Stomach (tissue), 8 donors: ENCODE measurements at regions not wholly inside any gene's neighbourhood (a gene's known extent, or its start where the extent isn't known, plus 50 kb on each side); places are given as distances from the start of the nearest gene placed in this dataset.

Source experiments
- DNase-seq, 2 donors: peaks; one replicate each; pipeline versions ENCODE4 v3.0.0 to v3.0.0-alpha.2; 2013 to 2019
- H3K27ac ChIP-seq, 5 donors: fragments of 200-600 bp in 4 of 5; sonication (generic) in 4 of 5; one replicate each; pipeline ENCODE4 v1.5.1; 2013 to 2019; ENCODE audit warnings: mild to moderate bottlenecking in 1 of 5, moderate library complexity in 1 of 5
- H3K27me3 ChIP-seq, 3 donors: fragments of 200-600 bp; sonication (generic); one replicate each; pipeline ENCODE4 v1.5.1; 2017 to 2019; ENCODE audit warnings: mixed run types in 1 of 3
- H3K36me3 ChIP-seq, 4 donors: fragments of 200-600 bp; sonication (generic); 1 replicate in 3 of 4; 2 replicates in 1 of 4; pipeline ENCODE4 v1.5.1; 2016 to 2019
- H3K4me1 ChIP-seq, 4 donors: fragments of 200-600 bp; sonication (generic); one replicate each; pipeline ENCODE4 v1.5.1; 2016 to 2019
- H3K4me3 ChIP-seq, 4 donors: fragments of 200-600 bp; sonication (generic) in 3 of 4; one replicate each; pipeline ENCODE4 v1.5.1; 2016 to 2019; ENCODE audit warnings: mild to moderate bottlenecking in 1 of 4
- H3K9me3 ChIP-seq, 4 donors: fragments of 200-600 bp; sonication (generic); one replicate each; pipeline ENCODE4 v1.5.1; 2016 to 2019
- EP300 ChIP-seq: sonication (generic); formaldehyde crosslinking; IDR thresholded peaks from one replicate; pipeline ENCODE4 v1.6.1; 2017; ENCODE audit warnings: antibody characterized with exemption
- POLR2A ChIP-seq, 4 donors: fragments of 450-650 bp; IDR thresholded peaks; one replicate each; pipeline ENCODE4 v1.6.1; 2016; ENCODE audit warnings: antibody characterized with exemption in 4 of 4, control low read depth in 2 of 4, mild to moderate bottlenecking in 1 of 4, moderate library complexity in 1 of 4
- POLR2AphosphoS5 ChIP-seq, 3 donors: sonication (generic); formaldehyde crosslinking; IDR thresholded peaks; one replicate each; pipeline ENCODE4 v1.6.1; 2016; ENCODE audit warnings: antibody characterized with exemption in 3 of 3
- WGBS, 5 donors: extraction: QIAGEN DNeasy Blood & Tissue Kit in 3 of 5; methylation state at CpG; one replicate each; pipeline versions ENCODE4 v1.1.5 to v1.1.7; 2013 to 2018; 5-methylcytosine and 5-hydroxymethylcytosine counted together
- intact Hi-C: fragments of 100-400 bp; cut with DNase I; formaldehyde crosslinking; loops from one replicate; pipeline ENCODE4 v1.15.1; 2023; ENCODE audit warnings: low total_unique reads
- TF ChIP-seq, protein P1 (sequence below), 7 experiments: fragments of 450-650 bp in 4 of 7; fragments of 200-600 bp in 3 of 7; sonication (generic) in 3 of 7; IDR thresholded peaks; one replicate each; pipeline ENCODE4 v1.5.1; 2016 to 2019; ENCODE audit warnings: antibody characterized with exemption in 7 of 7, control low read depth in 2 of 7, mild to moderate bottlenecking in 1 of 7
- donor health status: healthy with polysubstance abuse.
- donor health status: Bipolar disorder and iron deficiency.
- donor health status: healthy.

DNA sequence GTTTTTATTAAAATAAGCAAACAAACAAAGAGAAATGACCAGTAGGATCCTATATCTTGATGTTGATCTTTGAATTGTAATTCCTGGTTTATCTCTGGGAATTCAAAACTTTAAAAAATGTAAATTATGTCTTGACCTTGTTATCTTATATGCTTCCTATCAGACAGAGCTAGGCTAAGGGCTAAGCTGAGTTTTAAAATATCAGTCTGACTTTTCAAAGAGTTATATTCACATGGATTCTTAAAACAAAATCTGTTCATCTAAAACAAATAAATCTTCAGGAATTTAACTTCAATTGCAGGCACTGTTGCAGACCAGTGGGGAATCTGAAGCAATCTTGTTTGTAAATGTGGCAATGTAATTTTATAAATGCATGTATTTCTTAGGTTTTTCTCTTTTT, 1144.1 kb downstream of the LRFN5 start:
- H3K4me1 ChIP-seq: no peaks in the 10 kb centered on the region
- no peaks in the 10 kb centered on the region for H3K27me3 ChIP-seq
- TF ChIP-seq, protein P1, sequence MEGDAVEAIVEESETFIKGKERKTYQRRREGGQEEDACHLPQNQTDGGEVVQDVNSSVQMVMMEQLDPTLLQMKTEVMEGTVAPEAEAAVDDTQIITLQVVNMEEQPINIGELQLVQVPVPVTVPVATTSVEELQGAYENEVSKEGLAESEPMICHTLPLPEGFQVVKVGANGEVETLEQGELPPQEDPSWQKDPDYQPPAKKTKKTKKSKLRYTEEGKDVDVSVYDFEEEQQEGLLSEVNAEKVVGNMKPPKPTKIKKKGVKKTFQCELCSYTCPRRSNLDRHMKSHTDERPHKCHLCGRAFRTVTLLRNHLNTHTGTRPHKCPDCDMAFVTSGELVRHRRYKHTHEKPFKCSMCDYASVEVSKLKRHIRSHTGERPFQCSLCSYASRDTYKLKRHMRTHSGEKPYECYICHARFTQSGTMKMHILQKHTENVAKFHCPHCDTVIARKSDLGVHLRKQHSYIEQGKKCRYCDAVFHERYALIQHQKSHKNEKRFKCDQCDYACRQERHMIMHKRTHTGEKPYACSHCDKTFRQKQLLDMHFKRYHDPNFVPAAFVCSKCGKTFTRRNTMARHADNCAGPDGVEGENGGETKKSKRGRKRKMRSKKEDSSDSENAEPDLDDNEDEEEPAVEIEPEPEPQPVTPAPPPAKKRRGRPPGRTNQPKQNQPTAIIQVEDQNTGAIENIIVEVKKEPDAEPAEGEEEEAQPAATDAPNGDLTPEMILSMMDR (IDR thresholded peaks at IDR 0.05): no peak
- TF ChIP-seq POLR2AphosphoS5 (IDR thresholded peaks at IDR 0.05): no peak
- no peak for TF ChIP-seq POLR2A (IDR thresholded peaks at IDR 0.05)
- TF ChIP-seq EP300: no peak
- intact Hi-C loops: no loop called here
- H3K9me3 ChIP-seq: no peaks in the 10 kb centered on the region
- H3K36me3 ChIP-seq: no peaks in the 10 kb centered on the region
- H3K4me3 ChIP-seq: no peak overlapping the region
- no peak for DNase-seq
- H3K27ac ChIP-seq: no peak overlapping the region

DNA sequence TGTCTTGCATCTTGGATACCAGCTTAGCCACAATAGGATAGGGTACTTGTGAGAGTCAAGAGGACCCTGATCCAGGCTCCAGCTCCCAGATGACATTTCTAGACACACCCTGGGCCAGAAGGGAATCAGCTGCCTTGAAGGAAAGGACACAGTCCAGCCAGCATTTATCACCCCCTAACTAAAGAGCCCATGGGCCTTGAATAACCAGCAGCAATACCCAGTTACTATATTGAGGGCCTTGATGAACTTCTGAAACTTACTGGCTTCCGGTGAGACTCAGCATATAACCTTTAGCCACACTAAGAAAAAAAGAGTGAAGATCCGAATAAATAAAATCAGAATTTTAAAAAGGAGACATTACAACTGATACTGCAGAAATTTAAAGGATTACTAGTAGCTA, 1135.4 kb downstream of the LRFN5 start:
- no peak overlapping the region for H3K27ac ChIP-seq
- TF ChIP-seq EP300 (no peak), POLR2AphosphoS5 (IDR thresholded peaks at IDR 0.05) (no peak), POLR2A (IDR thresholded peaks at IDR 0.05) (no peak)
- TF ChIP-seq, protein P1 (IDR thresholded peaks at IDR 0.05): no peak
- H3K27me3 ChIP-seq: no peaks in the 10 kb centered on the region
- peaks cover 0 to 15% (median 0%) of the 10 kb centered on the region in 4 donors for H3K9me3 ChIP-seq
- no peaks in the 10 kb centered on the region for H3K4me1 ChIP-seq
- no peak for DNase-seq
- no peak overlapping the region for H3K4me3 ChIP-seq
- WGBS, 5 donors: 52 to 93% (median 89%) methylated on average over 2 of the region's 2 CpGs
- intact Hi-C loops: no loop called here
- H3K36me3 ChIP-seq: no peaks in the 10 kb centered on the region

DNA sequence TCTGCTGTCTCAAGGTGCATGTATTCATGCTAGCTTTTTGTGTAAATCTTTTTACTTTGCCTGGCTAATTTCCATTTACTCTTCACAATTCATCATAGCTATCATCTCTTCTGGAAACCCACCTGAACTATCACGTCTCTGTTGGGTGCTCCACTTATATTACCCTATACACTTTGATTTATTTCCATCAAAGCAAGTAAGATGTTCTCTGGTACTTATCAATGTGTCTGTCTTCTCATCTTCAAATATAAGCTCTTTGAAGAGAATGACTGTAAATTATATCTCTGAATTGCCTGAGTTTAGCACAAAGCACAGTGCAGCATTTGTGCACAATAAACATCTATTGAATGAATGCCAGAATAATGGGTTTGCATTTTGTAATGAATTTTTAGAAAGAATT, 1129.7 kb downstream of the LRFN5 start:
- 40 to 74% (median 60%) methylated on average over 1 of the region's 1 CpG for WGBS, 5 donors
- Histone ChIP-seq H3K4me3 (no peak overlapping the region), H3K4me1 (no peaks in the 10 kb centered on the region), H3K27me3 (no peaks in the 10 kb centered on the region), H3K36me3 (no peaks in the 10 kb centered on the region), H3K27ac (no peak overlapping the region), H3K9me3 (peaks cover 0 to 4% (median 0%) of the 10 kb centered on the region in 4 donors)
- intact Hi-C loops: no loop called here
- no peak for DNase-seq
- no peak for TF ChIP-seq EP300
- TF ChIP-seq POLR2AphosphoS5 (IDR thresholded peaks at IDR 0.05): no peak
- no peak for TF ChIP-seq POLR2A (IDR thresholded peaks at IDR 0.05)
- TF ChIP-seq, protein P1 (IDR thresholded peaks at IDR 0.05): no peak

DNA sequence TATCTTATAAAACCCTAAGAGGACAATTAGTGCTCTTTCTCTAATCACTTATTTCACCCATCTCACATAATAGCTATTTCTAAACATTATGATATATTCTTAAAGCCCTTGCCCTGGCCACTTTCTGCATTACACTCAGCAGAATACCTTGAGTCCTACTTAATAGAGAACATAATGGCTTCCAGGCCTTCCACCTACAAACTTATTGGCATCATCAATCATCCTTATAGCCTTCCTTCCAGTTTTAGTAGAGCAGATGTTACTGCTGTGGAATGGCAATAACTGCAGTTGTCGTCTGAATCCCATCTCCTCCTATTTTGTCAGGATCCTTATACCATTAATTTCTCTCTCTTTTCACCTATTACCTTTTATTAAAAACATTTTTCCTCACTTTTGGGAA, 1127.4 kb downstream of the LRFN5 start:
- H3K9me3 ChIP-seq: peaks cover 0 to 3% (median 0%) of the 10 kb centered on the region in 4 donors
- 58 to 86% (median 80%) methylated on average over 1 of the region's 1 CpG for WGBS, 5 donors

More for the DNA sequence above, 1127.4 kb downstream of the LRFN5 start:
- no peaks in the 10 kb centered on the region for H3K27me3 ChIP-seq
- no peak overlapping the region for H3K4me3 ChIP-seq
- TF ChIP-seq EP300 (no peak), POLR2A (IDR thresholded peaks at IDR 0.05) (no peak), POLR2AphosphoS5 (IDR thresholded peaks at IDR 0.05) (no peak)
- TF ChIP-seq, protein P1 (IDR thresholded peaks at IDR 0.05): no peak
- H3K27ac ChIP-seq: no peak overlapping the region
- no peaks in the 10 kb centered on the region for H3K4me1 ChIP-seq
- H3K36me3 ChIP-seq: no peaks in the 10 kb centered on the region
- no peak for DNase-seq
- intact Hi-C loops: no loop called here
